Endothelial cell of umbilical vein (primary cell): ENCODE measurements at regions not wholly inside any gene's neighbourhood (a gene's known extent, or its start where the extent isn't known, plus 50 kb on each side); places are given as distances from the start of the nearest gene placed in this dataset.

Source experiments
- BruUV-seq: library from RNA; stranded (reverse); fragments of 400-500 nt; replicated peaks from 2 replicates; lab custom pipeline; 2021; lab: Mats Ljungman, UMichigan
- CTCF ChIA-PET: fragments of 300-600, 350-600 bp; sonication (Branson Sonifier 250); formaldehyde crosslinking; loops from one replicate; lab custom pipeline; 2021; ENCODE audit warnings: antibody characterized with exemption, inconsistent platforms; lab: Charles Lee
- POLR2A ChIA-PET: fragments of 300-600, 350-600 bp; sonication (Branson Sonifier 250); formaldehyde crosslinking; loops from one replicate; lab custom pipeline; 2021; ENCODE audit warnings: antibody characterized with exemption, inconsistent platforms; lab: Charles Lee
- DNase-seq: peaks from one replicate; pipeline ENCODE4 v3.0.0-alpha.2; 2011; ENCODE audit warnings: low read depth, low spot score
- FAIRE-seq: peaks from 2 replicates; lab custom pipeline; 2011; peaks lifted over from hg19 to GRCh38; lab: Jason Lieb, UNC
- H2AFZ ChIP-seq: 2 replicates; pipeline ENCODE4 v1.6.0; 2012; ENCODE audit warnings: low read depth, low read length, control low read depth, inconsistent platforms
- H3K27ac ChIP-seq: 2 replicates; pipeline ENCODE4 v1.5.1; 2011; ENCODE audit warnings: low read depth, mild to moderate bottlenecking, control low read depth, low read length, moderate library complexity; ENCODE audit not compliant: insufficient read depth
- H3K27me3 ChIP-seq, 2 experiments: 2 replicates each; pipeline versions ENCODE4 v1.6.0 to v1.6.1; 2011; ENCODE audit warnings: low read length in 2 of 2, mixed read lengths in 1 of 2; ENCODE audit not compliant: control insufficient read depth in 2 of 2, insufficient read depth in 2 of 2
- H3K36me3 ChIP-seq, 2 experiments: 2 replicates in 1 of 2; 3 replicates in 1 of 2; pipeline ENCODE4 v1.5.1; 2011; ENCODE audit warnings: low read length in 2 of 2, mild to moderate bottlenecking in 1 of 2, moderate library complexity in 1 of 2; ENCODE audit not compliant: control insufficient read depth in 2 of 2, insufficient read depth in 2 of 2; ENCODE audit errors: extremely low read depth in 1 of 2
- H3K4me1 ChIP-seq: 3 replicates; pipeline ENCODE4 v1.5.1; 2011; ENCODE audit warnings: mild to moderate bottlenecking, low read length; ENCODE audit not compliant: control insufficient read depth, insufficient read depth; ENCODE audit errors: extremely low read depth
- H3K4me2 ChIP-seq: 2 replicates; pipeline ENCODE4 v1.6.1; 2011; ENCODE audit warnings: low read length, control low read depth, mixed read lengths; ENCODE audit not compliant: insufficient read depth
- H3K4me3 ChIP-seq, 3 experiments: fragments of 200-600 bp in 1 of 3; sonication (generic), shearing (Covaris generic) in 1 of 3; replicated peaks in 1 of 3; 2 replicates each; pipeline ENCODE4 v1.5.1; 2011 to 2016; ENCODE audit warnings: control low read depth in 3 of 3, low read length in 3 of 3, mild to moderate bottlenecking in 2 of 3, inconsistent platforms in 1 of 3, low read depth in 1 of 3, moderate library complexity in 1 of 3; ENCODE audit not compliant: insufficient read depth in 1 of 3
- H3K79me2 ChIP-seq: 2 replicates; pipeline ENCODE4 v1.6.0; 2012; ENCODE audit warnings: low read length, inconsistent platforms; ENCODE audit not compliant: control insufficient read depth, insufficient read depth
- H3K9ac ChIP-seq: replicated peaks from 2 replicates; pipeline ENCODE3; 2011; ENCODE audit warnings: low read length, control low read depth; ENCODE audit not compliant: insufficient read depth; ENCODE audit errors: extremely low read depth
- H3K9me1 ChIP-seq: replicated peaks from 3 replicates; pipeline ENCODE4 v1.6.0; 2011; ENCODE audit warnings: mild to moderate bottlenecking, low read length; ENCODE audit not compliant: control insufficient read depth, insufficient read depth; ENCODE audit errors: extremely low read depth
- H3K9me3 ChIP-seq: replicated peaks from 2 replicates; pipeline ENCODE4 v1.5.1; 2012; ENCODE audit warnings: low read length, inconsistent platforms; ENCODE audit not compliant: control insufficient read depth, insufficient read depth
- H4K20me1 ChIP-seq: replicated peaks from 2 replicates; pipeline ENCODE3; 2011; ENCODE audit warnings: mild to moderate bottlenecking, low read length; ENCODE audit not compliant: control insufficient read depth, insufficient read depth; ENCODE audit errors: extremely low read depth
- EZH2 ChIP-seq: IDR thresholded peaks from 2 replicates; pipeline ENCODE4 v1.6.1; 2012; ENCODE audit warnings: borderline replicate concordance, low read depth, mild to moderate bottlenecking, moderate library complexity, low read length, inconsistent platforms; ENCODE audit not compliant: severe bottlenecking
- FOS ChIP-seq: IDR thresholded peaks from 2 replicates; pipeline ENCODE4 v1.6.1; 2011; ENCODE audit warnings: mild to moderate bottlenecking, low read length, moderate library complexity, borderline replicate concordance; ENCODE audit not compliant: insufficient read depth
- GATA2 ChIP-seq: IDR thresholded peaks from 2 replicates; pipeline ENCODE4 v1.7.0; 2011; ENCODE audit warnings: low read depth, mild to moderate bottlenecking, moderate library complexity, mixed read lengths, low read length; ENCODE audit not compliant: insufficient read length, insufficient read depth
- JUN ChIP-seq: IDR thresholded peaks from 2 replicates; pipeline ENCODE4 v1.6.1; 2011; ENCODE audit warnings: borderline replicate concordance, low read depth; ENCODE audit not compliant: insufficient read length, insufficient read depth
- MAX ChIP-seq: IDR thresholded peaks from 2 replicates; pipeline ENCODE4 v1.6.1; 2011; ENCODE audit not compliant: insufficient read depth, insufficient read length
- MYC ChIP-seq: IDR thresholded peaks from one replicate; pipeline ENCODE4 v1.6.1; 2011; ENCODE audit warnings: mild to moderate bottlenecking, low read depth, low read length
- POLR2A ChIP-seq: IDR thresholded peaks from 2 replicates; pipeline ENCODE4 v1.6.1; 2012; ENCODE audit warnings: low read depth, mild to moderate bottlenecking, control low read depth, low read length
- POLR2AphosphoS5 ChIP-seq: IDR thresholded peaks from 2 replicates; pipeline ENCODE4 v1.6.1; 2012; ENCODE audit warnings: low read depth, mild to moderate bottlenecking, control low read depth, low read length, moderate library complexity; ENCODE audit not compliant: insufficient read depth
- dilution Hi-C: fragments of 300-500 bp; cut with MboI; formaldehyde crosslinking; loops from one replicate; pipeline ENCODE4 v1.15.0; 2019; ENCODE audit warnings: low sequenced_read_pairs; ENCODE audit not compliant: extremely low pct_ligation_motif_present
- intact Hi-C: fragments of 100-400 bp; cut with micrococcal nuclease; formaldehyde crosslinking; loops from one replicate; pipeline ENCODE4 v1.10.0; 2022
- TF ChIP-seq, protein P1 (sequence below), 2 donors: IDR thresholded peaks; 1 replicate in 1 of 2; 2 replicates in 1 of 2; pipeline ENCODE4 v1.5.1; 2011; ENCODE audit warnings: low read length in 2 of 2, mild to moderate bottlenecking in 2 of 2, moderate library complexity in 2 of 2, control low read depth in 1 of 2, inconsistent platforms in 1 of 2, low read depth in 1 of 2; ENCODE audit not compliant: insufficient read depth in 1 of 2; ENCODE audit errors: extremely low read depth in 1 of 2

DNA sequence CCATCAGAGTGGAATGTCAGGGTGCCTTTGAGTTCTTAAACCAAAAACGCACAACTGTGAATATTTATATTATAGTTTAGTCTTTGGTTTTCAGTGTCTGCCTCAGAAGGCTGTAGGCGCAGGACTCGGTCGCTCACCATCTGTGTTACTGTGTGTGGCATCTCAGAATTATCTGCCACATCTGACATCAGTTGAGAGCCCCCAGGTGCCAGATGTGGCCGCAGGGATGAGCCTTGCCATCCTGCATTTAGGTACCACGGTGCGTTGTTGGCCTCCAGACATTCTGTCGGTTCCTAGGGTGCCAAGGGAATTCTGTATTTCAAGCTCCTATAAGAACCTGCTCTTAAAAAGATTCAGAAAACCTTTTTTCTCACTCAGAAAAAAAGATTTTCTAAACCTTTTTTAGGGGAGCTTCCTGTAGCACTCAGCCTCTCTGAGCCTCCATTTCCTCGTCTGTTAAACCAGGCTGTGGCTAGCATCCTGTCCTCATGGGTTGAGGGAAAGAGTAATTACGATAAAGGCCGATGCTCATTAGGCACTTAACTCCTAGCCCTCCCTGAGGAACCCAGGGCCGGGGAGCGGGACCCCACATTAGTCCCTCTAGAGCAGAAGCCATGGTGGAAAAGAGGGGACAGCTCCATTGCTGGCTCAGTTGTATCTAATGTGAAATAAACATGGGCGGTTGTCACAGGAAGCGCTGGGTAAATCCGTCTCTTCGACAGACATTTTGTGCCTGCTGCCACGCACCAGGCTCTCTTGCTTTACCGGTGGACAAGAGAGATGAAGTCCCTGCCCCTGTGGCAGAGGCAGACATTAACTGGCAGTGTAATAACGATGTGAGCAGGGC, 70.2 kb upstream of the MORC3 start:
- H3K27me3 ChIP-seq: no peaks in the 10 kb centered on the region
- H3K4me2 ChIP-seq: no peak overlapping the region
- no peak for TF ChIP-seq GATA2
- no peak for TF ChIP-seq JUN
- TF ChIP-seq MYC: no peak
- no peak for TF ChIP-seq FOS
- TF ChIP-seq, protein P1, sequence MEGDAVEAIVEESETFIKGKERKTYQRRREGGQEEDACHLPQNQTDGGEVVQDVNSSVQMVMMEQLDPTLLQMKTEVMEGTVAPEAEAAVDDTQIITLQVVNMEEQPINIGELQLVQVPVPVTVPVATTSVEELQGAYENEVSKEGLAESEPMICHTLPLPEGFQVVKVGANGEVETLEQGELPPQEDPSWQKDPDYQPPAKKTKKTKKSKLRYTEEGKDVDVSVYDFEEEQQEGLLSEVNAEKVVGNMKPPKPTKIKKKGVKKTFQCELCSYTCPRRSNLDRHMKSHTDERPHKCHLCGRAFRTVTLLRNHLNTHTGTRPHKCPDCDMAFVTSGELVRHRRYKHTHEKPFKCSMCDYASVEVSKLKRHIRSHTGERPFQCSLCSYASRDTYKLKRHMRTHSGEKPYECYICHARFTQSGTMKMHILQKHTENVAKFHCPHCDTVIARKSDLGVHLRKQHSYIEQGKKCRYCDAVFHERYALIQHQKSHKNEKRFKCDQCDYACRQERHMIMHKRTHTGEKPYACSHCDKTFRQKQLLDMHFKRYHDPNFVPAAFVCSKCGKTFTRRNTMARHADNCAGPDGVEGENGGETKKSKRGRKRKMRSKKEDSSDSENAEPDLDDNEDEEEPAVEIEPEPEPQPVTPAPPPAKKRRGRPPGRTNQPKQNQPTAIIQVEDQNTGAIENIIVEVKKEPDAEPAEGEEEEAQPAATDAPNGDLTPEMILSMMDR (IDR thresholded peaks at IDR 0.05; ENCODE audit: extremely low read depth in 1 of 2, insufficient read depth in 1 of 2, low read depth in 1 of 2, low read length in 2 of 2): no peak
- no peak for TF ChIP-seq EZH2
- TF ChIP-seq MAX: no peak
- no peak for TF ChIP-seq POLR2A
- TF ChIP-seq POLR2AphosphoS5: no peak
- H3K9ac ChIP-seq: no peak overlapping the region
- ChIA-PET POLR2A (no interaction called here), CTCF (interaction anchor here (0.8 kb wide), 1 partner anchor 10 kb away, joined by 3 read pairs; no protein-coding TSS in a partner anchor)
- intact Hi-C loops (no loop called here), dilution Hi-C loops (no loop called here)
- FAIRE-seq: no peak
- no peak overlapping the region for H2AFZ ChIP-seq
- peaks cover 0 to 12% of the 10 kb centered on the region in 2 experiments for H3K36me3 ChIP-seq
- H3K4me3 ChIP-seq: no peak overlapping the region
- no peaks in the 10 kb centered on the region for H4K20me1 ChIP-seq
- no peaks in the 10 kb centered on the region for H3K79me2 ChIP-seq
- no peak overlapping the region for H3K27ac ChIP-seq
- H3K9me3 ChIP-seq: no peaks in the 10 kb centered on the region
- H3K9me1 ChIP-seq: no peaks in the 10 kb centered on the region
- DNase-seq: no peak
- H3K4me1 ChIP-seq: no peaks in the 10 kb centered on the region
- no TSS peak for BruUV-seq
